Keratinocyte (primary cell): ENCODE measurements at regions not wholly inside any gene's neighbourhood (a gene's known extent, or its start where the extent isn't known, plus 50 kb on each side); places are given as distances from the start of the nearest gene placed in this dataset.

Experiments used
- DNase-seq: peaks from one replicate; pipeline ENCODE4 v3.0.0-alpha.2; 2011; ENCODE audit warnings: low read depth, missing footprints, low spot score
- FAIRE-seq: peaks from 2 replicates; lab custom pipeline; 2011; peaks lifted over from hg19 to GRCh38; lab: Jason Lieb, UNC
- H2AFZ ChIP-seq: 2 replicates; pipeline ENCODE4 v1.6.0; 2012; ENCODE audit warnings: low read length, control low read depth, inconsistent platforms; ENCODE audit not compliant: control insufficient read depth
- H3K27ac ChIP-seq: 2 replicates; pipeline ENCODE4 v1.5.1; 2011; ENCODE audit warnings: low read length; ENCODE audit not compliant: control insufficient read depth, insufficient read depth
- H3K27me3 ChIP-seq: 3 replicates; pipeline ENCODE4 v1.6.0; 2011; ENCODE audit warnings: low read length; ENCODE audit not compliant: control insufficient read depth, insufficient read depth; ENCODE audit errors: extremely low read depth
- H3K36me3 ChIP-seq, 2 experiments: 2 replicates in 1 of 2; 3 replicates in 1 of 2; pipeline ENCODE4 v1.5.1; 2011; ENCODE audit warnings: low read length in 2 of 2, mild to moderate bottlenecking in 1 of 2; ENCODE audit not compliant: control insufficient read depth in 2 of 2, insufficient read depth in 2 of 2; ENCODE audit errors: extremely low read depth in 1 of 2
- H3K4me1 ChIP-seq: 3 replicates; pipeline ENCODE4 v1.5.1; 2011; ENCODE audit warnings: low read length; ENCODE audit not compliant: control insufficient read depth, insufficient read depth; ENCODE audit errors: extremely low read depth
- H3K4me2 ChIP-seq: 3 replicates; pipeline ENCODE4 v1.6.0; 2011; ENCODE audit warnings: low read depth, low read length; ENCODE audit not compliant: control insufficient read depth, insufficient read depth; ENCODE audit errors: extremely low read depth
- H3K4me3 ChIP-seq, 3 experiments: fragments of 200-600 bp in 1 of 3; sonication (generic) in 1 of 3; 2 replicates in 2 of 3; 3 replicates in 1 of 3; pipeline ENCODE4 v1.5.1; 2011 to 2016; ENCODE audit warnings: low read length in 3 of 3, mild to moderate bottlenecking in 3 of 3, control low read depth in 2 of 3, inconsistent platforms in 1 of 3, low read depth in 1 of 3, mixed read lengths in 1 of 3, mixed run types in 1 of 3, moderate library complexity in 1 of 3; ENCODE audit not compliant: control insufficient read depth in 2 of 3, insufficient read depth in 2 of 3; ENCODE audit errors: extremely low read depth in 1 of 3
- H3K79me2 ChIP-seq: 2 replicates; pipeline ENCODE4 v1.6.0; 2012; ENCODE audit warnings: low read length; ENCODE audit not compliant: control insufficient read depth, insufficient read depth
- H3K9ac ChIP-seq: 3 replicates; pipeline ENCODE4 v1.6.0; 2011; ENCODE audit warnings: low read length; ENCODE audit not compliant: control insufficient read depth, insufficient read depth; ENCODE audit errors: extremely low read depth
- H3K9me1 ChIP-seq: 3 replicates; pipeline ENCODE4 v1.6.0; 2011; ENCODE audit warnings: low read length; ENCODE audit not compliant: control insufficient read depth, insufficient read depth; ENCODE audit errors: extremely low read depth
- H3K9me3 ChIP-seq: 2 replicates; pipeline ENCODE4 v1.5.1; 2012; ENCODE audit warnings: low read depth, low read length; ENCODE audit not compliant: control insufficient read depth
- H4K20me1 ChIP-seq: 3 replicates; pipeline ENCODE4 v1.6.0; 2011; ENCODE audit warnings: low read length; ENCODE audit not compliant: control insufficient read depth, insufficient read depth; ENCODE audit errors: extremely low read depth
- CTCF ChIP-seq, 3 experiments: IDR thresholded peaks in 1 of 3; conservative IDR thresholded peaks in 1 of 3; optimal IDR thresholded peaks in 1 of 3; 2 replicates in 2 of 3; 3 replicates in 1 of 3; pipeline versions ENCODE3 to v1.5.1; 2011; ENCODE audit warnings: low read length in 3 of 3, mild to moderate bottlenecking in 3 of 3, moderate library complexity in 2 of 3, control low read depth in 1 of 3, inconsistent platforms in 1 of 3; ENCODE audit not compliant: insufficient read depth in 2 of 3; ENCODE audit errors: extremely low read depth in 1 of 3
- EZH2 ChIP-seq: IDR thresholded peaks from one replicate; pipeline ENCODE4 v1.6.1; 2012; ENCODE audit warnings: inconsistent platforms, mild to moderate bottlenecking, low read length, moderate library complexity
- dilution Hi-C: fragments of 300-500 bp; cut with MboI; formaldehyde crosslinking; loops from one replicate; pipeline ENCODE4 v1.7.0; 2020; ENCODE audit warnings: low sequenced_read_pairs; ENCODE audit not compliant: extremely low pct_ligation_motif_present

- dilution Hi-C loops: loop anchor here (10.0 kb wide), 1 partner anchor 163 kb away; no protein-coding TSS in a partner anchor
- Histone ChIP-seq H2AFZ (no peak overlapping the region), H3K4me1 (no peaks in the 10 kb centered on the region), H3K9me1 (no peaks in the 10 kb centered on the region), H4K20me1 (no peaks in the 10 kb centered on the region), H3K27ac (no peak overlapping the region), H3K27me3 (no peaks in the 10 kb centered on the region), H3K36me3 (no peaks in the 10 kb centered on the region), H3K9ac (no peak overlapping the region), H3K4me2 (no peak overlapping the region), H3K4me3 (no peak overlapping the region), H3K9me3 (no peaks in the 10 kb centered on the region), H3K79me2 (no peaks in the 10 kb centered on the region)
- FAIRE-seq (no peak), DNase-seq (no peak)
- TF ChIP-seq EZH2 (no peak), CTCF (optimal IDR thresholded peaks at IDR 0.05 in 1 of 3, IDR thresholded peaks at IDR 0.05 in 1 of 3, conservative IDR thresholded peaks at IDR 0.05 in 1 of 3; ENCODE audit: extremely low read depth in 1 of 3, insufficient read depth in 2 of 3, low read length in 3 of 3) (no peak)
Measured at GRCh38 chr13:48591889-48592687, 59.2 kb upstream of the RCBTB2 start.

GRCh38 chr13:48592688-48593049 lies 59.8 kb upstream of the RCBTB2 start:
- no peak overlapping the region for H3K4me3 ChIP-seq
- no peak for FAIRE-seq
- no peak overlapping the region for H3K4me2 ChIP-seq
- no peak overlapping the region for H3K9ac ChIP-seq
- no peak overlapping the region for H2AFZ ChIP-seq
- H3K27me3 ChIP-seq: no peaks in the 10 kb centered on the region
- no peak overlapping the region for H3K27ac ChIP-seq
- H3K79me2 ChIP-seq: no peaks in the 10 kb centered on the region
- no peak for TF ChIP-seq EZH2
- TF ChIP-seq CTCF (optimal IDR thresholded peaks at IDR 0.05 in 1 of 3, IDR thresholded peaks at IDR 0.05 in 1 of 3, conservative IDR thresholded peaks at IDR 0.05 in 1 of 3; ENCODE audit: extremely low read depth in 1 of 3, insufficient read depth in 2 of 3, low read length in 3 of 3): no peak
- no peaks in the 10 kb centered on the region for H4K20me1 ChIP-seq
- no peaks in the 10 kb centered on the region for H3K9me1 ChIP-seq
- no peaks in the 10 kb centered on the region for H3K9me3 ChIP-seq
- no peak for DNase-seq
- dilution Hi-C loops: loop anchor here (10.0 kb wide), 1 partner anchor 162 kb away; no protein-coding TSS in a partner anchor
- no peaks in the 10 kb centered on the region for H3K4me1 ChIP-seq
- H3K36me3 ChIP-seq: no peaks in the 10 kb centered on the region
